ENCODE measurements at regions not wholly inside any gene's neighbourhood (a gene's known extent, or its start where the extent isn't known, plus 50 kb on each side); places are given as distances from the start of the nearest gene placed in this dataset.

GRCh38 chr4:107196312-107196711, 160.2 kb upstream of the DKK2 start:
- TF ChIP-seq POLR2AphosphoS5 (IDR thresholded peaks at IDR 0.05; ENCODE audit: low read depth, low read length), result no peak
- TF ChIP-seq SIN3A (IDR thresholded peaks at IDR 0.05; ENCODE audit: borderline replicate concordance, insufficient read depth, low read length), result no peak
- TF ChIP-seq TAF1 (IDR thresholded peaks at IDR 0.05; ENCODE audit: borderline replicate concordance, insufficient read depth, low read length), result no peak
- no peak for TF ChIP-seq FOXP2 (optimal IDR thresholded peaks at IDR 0.05; ENCODE audit: borderline replicate concordance, extremely low read depth, extremely low read length, insufficient read depth)
- no peak for TF ChIP-seq REST (IDR thresholded peaks at IDR 0.05; ENCODE audit: insufficient read depth in 1 of 2, low read depth in 2 of 2, low read length in 2 of 2)

DNA sequence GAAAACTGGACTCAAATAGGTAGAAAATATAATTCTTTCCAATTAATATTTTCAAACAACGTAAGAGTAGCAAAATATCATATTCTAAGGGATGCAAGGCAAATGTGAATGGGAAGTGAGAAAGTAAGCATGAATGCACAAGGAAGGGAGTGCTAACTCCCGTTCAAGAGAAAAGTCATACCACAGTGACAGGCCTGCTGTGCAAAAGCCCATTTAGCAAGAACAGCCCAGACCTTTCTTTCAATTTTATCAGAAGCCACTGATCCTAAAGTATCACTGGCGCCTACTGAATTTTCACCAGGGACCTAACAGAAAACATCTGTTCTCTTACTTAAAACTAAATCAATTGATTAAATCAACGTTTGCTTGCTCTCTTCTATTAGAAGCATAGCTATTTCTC, 157.9 kb upstream of the DKK2 start:
- TF ChIP-seq TAF1 (IDR thresholded peaks at IDR 0.05; ENCODE audit: borderline replicate concordance, insufficient read depth, low read length) (no peak), POLR2AphosphoS5 (IDR thresholded peaks at IDR 0.05; ENCODE audit: low read depth, low read length) (no peak), REST (IDR thresholded peaks at IDR 0.05; ENCODE audit: insufficient read depth in 1 of 2, low read depth in 2 of 2, low read length in 2 of 2) (no peak), SIN3A (IDR thresholded peaks at IDR 0.05; ENCODE audit: borderline replicate concordance, insufficient read depth, low read length) (no peak), FOXP2 (optimal IDR thresholded peaks at IDR 0.05; ENCODE audit: borderline replicate concordance, extremely low read depth, extremely low read length, insufficient read depth) (no peak)

DNA sequence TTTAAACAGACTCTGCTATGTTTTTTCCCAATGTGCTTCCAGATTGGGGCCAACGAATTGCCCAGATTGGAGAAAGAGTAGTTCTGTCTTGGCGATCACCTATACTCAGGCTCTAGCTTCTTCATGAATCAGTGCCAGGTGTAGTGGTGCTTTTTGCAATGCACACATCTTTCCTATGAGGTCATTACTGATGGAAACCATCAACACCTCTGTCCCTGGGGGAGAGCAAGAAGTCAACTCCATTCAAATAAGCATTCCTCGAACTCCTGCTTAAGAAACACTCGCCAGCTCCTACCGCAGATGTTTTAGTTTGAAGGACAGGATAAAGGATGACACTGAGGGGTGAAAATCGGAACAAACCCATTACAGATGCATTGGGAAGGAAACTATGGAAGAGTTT, 156.5 kb upstream of the DKK2 start:
- no peak for TF ChIP-seq SIN3A (IDR thresholded peaks at IDR 0.05; ENCODE audit: borderline replicate concordance, insufficient read depth, low read length)
- no peak for TF ChIP-seq REST (IDR thresholded peaks at IDR 0.05; ENCODE audit: insufficient read depth in 1 of 2, low read depth in 2 of 2, low read length in 2 of 2)
- TF ChIP-seq FOXP2 (optimal IDR thresholded peaks at IDR 0.05; ENCODE audit: borderline replicate concordance, extremely low read depth, extremely low read length, insufficient read depth), result no peak
- no peak for TF ChIP-seq TAF1 (IDR thresholded peaks at IDR 0.05; ENCODE audit: borderline replicate concordance, insufficient read depth, low read length)
- no peak for TF ChIP-seq POLR2AphosphoS5 (IDR thresholded peaks at IDR 0.05; ENCODE audit: low read depth, low read length)

DNA sequence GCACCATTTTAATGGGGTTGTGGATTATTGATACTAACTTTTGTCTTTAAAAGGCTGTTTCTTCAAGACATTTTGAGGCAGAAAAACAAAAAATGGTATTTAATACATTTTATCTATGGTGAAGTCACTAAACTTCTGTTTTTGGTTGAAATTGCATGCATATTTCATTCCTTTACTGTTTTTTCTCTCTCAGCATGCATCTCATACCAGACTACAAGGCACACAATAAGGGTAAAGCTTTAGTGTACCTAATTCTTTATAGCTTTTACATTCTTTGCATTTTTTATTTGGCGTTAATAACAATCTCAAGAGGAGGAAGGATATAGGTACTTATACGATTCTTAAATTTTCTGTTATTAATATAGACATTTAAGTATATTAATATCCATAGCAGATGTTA, 151.0 kb upstream of the DKK2 start:
- TF ChIP-seq REST (IDR thresholded peaks at IDR 0.05; ENCODE audit: insufficient read depth in 1 of 2, low read depth in 2 of 2, low read length in 2 of 2), result no peak
- TF ChIP-seq SIN3A (IDR thresholded peaks at IDR 0.05; ENCODE audit: borderline replicate concordance, insufficient read depth, low read length), result no peak
- no peak for TF ChIP-seq POLR2AphosphoS5 (IDR thresholded peaks at IDR 0.05; ENCODE audit: low read depth, low read length)
- TF ChIP-seq TAF1 (IDR thresholded peaks at IDR 0.05; ENCODE audit: borderline replicate concordance, insufficient read depth, low read length), result no peak
- TF ChIP-seq FOXP2 (optimal IDR thresholded peaks at IDR 0.05; ENCODE audit: borderline replicate concordance, extremely low read depth, extremely low read length, insufficient read depth), result no peak

Measured in PFSK-1 (cell line).